Osteoblast (primary cell): ENCODE measurements at regions not wholly inside any gene's neighbourhood (a gene's known extent, or its start where the extent isn't known, plus 50 kb on each side); places are given as distances from the start of the nearest gene placed in this dataset.

Experiments used
- DNase-seq: peaks from one replicate; pipeline ENCODE4 v3.0.0; 2011; ENCODE audit warnings: low spot score, mixed read lengths; ENCODE audit not compliant: insufficient read length; ENCODE audit errors: missing footprints
- H2AFZ ChIP-seq: 2 replicates; pipeline ENCODE4 v1.6.0; 2011; ENCODE audit warnings: mild to moderate bottlenecking, low read length
- H3K27ac ChIP-seq: 2 replicates; pipeline ENCODE4 v1.5.1; 2011; ENCODE audit warnings: mild to moderate bottlenecking, low read depth, low read length, moderate library complexity
- H3K27me3 ChIP-seq: 2 replicates; pipeline ENCODE4 v1.6.0; 2012; ENCODE audit warnings: mild to moderate bottlenecking, control low read depth, inconsistent platforms, low read length, moderate library complexity; ENCODE audit not compliant: insufficient read depth
- H3K36me3 ChIP-seq: 2 replicates; pipeline ENCODE4 v1.5.1; 2011; ENCODE audit warnings: mild to moderate bottlenecking, low read length, control low read depth, moderate library complexity; ENCODE audit not compliant: insufficient read depth
- H3K4me1 ChIP-seq: 2 replicates; pipeline ENCODE4 v1.5.1; 2011; ENCODE audit warnings: mild to moderate bottlenecking, low read length, control low read depth, moderate library complexity; ENCODE audit not compliant: insufficient read depth
- H3K4me2 ChIP-seq: 2 replicates; pipeline ENCODE4 v1.6.0; 2011; ENCODE audit warnings: mild to moderate bottlenecking, low read length; ENCODE audit not compliant: insufficient read depth
- H3K4me3 ChIP-seq: fragments of 200-600 bp; sonication (generic); 3 replicates; pipeline ENCODE4 v1.5.1; 2012; ENCODE audit warnings: mild to moderate bottlenecking, low read length, inconsistent platforms; ENCODE audit not compliant: insufficient read depth
- H3K79me2 ChIP-seq: 2 replicates; pipeline ENCODE4 v1.6.0; 2012; ENCODE audit warnings: mild to moderate bottlenecking, low read length, control low read depth, inconsistent platforms; ENCODE audit not compliant: insufficient read depth
- H3K9me3 ChIP-seq: 2 replicates; pipeline ENCODE4 v1.5.1; 2011; ENCODE audit warnings: low read depth, low read length, control low read depth
- H4K20me1 ChIP-seq: 2 replicates; pipeline ENCODE4 v1.6.0; 2012; ENCODE audit warnings: mild to moderate bottlenecking, low read length, control low read depth; ENCODE audit not compliant: insufficient read depth
- TF ChIP-seq, protein P1 (sequence below): IDR thresholded peaks from 2 replicates; pipeline ENCODE4 v1.5.1; 2011; ENCODE audit warnings: mild to moderate bottlenecking, low read depth, low read length, moderate library complexity; ENCODE audit errors: extremely low read depth

DNA sequence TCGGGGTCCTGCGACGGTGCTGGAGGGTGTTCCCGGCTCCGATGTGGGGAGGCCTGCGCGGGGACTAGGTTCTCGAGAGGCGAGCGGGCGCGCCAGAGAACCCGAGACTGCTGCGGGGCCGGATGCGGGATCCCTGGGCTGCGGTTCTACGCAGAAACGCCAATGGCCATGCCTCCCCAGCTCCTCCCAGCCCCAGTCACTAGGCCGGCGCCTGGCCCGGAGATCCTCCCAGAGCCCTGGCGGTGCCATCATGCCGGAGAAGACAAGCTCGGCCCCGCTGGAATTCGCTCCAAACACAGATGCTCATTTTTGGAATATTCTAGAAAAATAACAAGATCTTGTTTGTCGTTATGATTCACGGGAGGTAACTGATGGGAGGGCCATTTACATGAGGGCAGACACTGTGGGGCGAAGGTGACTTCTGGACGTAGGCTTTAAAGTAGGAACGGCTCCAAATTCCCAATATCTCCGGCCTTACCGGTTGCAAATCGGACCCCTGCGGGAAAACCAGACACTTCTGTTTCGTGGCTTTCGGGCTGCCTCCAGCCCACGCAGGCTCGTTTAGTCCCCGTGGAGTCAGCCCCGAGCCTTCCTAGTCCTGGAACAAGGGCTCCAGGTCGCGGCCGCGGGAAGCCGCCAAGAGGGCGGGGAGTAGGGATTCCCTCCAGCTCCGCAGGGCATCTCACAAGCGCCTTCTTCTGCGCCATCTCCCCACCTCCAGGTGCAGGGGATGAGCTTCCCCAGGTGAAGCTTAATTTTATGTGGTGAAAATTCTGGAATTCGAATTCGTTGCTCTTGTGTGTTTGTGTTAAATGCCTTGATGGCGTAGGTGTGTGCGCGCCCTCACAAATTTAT is 74.8 kb upstream of the POLG start:
- peaks cover 4% of the 10 kb centered on the region for H3K4me1 ChIP-seq
- no peaks in the 10 kb centered on the region for H3K9me3 ChIP-seq
- H3K79me2 ChIP-seq = no peaks in the 10 kb centered on the region
- peak overlapping the region; percentile 51 for H3K4me3 ChIP-seq
- peaks cover 4% of the 10 kb centered on the region for H4K20me1 ChIP-seq
- TF ChIP-seq, protein P1, sequence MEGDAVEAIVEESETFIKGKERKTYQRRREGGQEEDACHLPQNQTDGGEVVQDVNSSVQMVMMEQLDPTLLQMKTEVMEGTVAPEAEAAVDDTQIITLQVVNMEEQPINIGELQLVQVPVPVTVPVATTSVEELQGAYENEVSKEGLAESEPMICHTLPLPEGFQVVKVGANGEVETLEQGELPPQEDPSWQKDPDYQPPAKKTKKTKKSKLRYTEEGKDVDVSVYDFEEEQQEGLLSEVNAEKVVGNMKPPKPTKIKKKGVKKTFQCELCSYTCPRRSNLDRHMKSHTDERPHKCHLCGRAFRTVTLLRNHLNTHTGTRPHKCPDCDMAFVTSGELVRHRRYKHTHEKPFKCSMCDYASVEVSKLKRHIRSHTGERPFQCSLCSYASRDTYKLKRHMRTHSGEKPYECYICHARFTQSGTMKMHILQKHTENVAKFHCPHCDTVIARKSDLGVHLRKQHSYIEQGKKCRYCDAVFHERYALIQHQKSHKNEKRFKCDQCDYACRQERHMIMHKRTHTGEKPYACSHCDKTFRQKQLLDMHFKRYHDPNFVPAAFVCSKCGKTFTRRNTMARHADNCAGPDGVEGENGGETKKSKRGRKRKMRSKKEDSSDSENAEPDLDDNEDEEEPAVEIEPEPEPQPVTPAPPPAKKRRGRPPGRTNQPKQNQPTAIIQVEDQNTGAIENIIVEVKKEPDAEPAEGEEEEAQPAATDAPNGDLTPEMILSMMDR = no peak
- H2AFZ ChIP-seq = no peak overlapping the region
- H3K4me2 ChIP-seq = peak overlapping the region; percentile 72
- H3K27ac ChIP-seq = no peak overlapping the region
- H3K36me3 ChIP-seq = no peaks in the 10 kb centered on the region
- peaks cover 100% of the 10 kb centered on the region for H3K27me3 ChIP-seq
- peak; percentile 75 for DNase-seq

DNA sequence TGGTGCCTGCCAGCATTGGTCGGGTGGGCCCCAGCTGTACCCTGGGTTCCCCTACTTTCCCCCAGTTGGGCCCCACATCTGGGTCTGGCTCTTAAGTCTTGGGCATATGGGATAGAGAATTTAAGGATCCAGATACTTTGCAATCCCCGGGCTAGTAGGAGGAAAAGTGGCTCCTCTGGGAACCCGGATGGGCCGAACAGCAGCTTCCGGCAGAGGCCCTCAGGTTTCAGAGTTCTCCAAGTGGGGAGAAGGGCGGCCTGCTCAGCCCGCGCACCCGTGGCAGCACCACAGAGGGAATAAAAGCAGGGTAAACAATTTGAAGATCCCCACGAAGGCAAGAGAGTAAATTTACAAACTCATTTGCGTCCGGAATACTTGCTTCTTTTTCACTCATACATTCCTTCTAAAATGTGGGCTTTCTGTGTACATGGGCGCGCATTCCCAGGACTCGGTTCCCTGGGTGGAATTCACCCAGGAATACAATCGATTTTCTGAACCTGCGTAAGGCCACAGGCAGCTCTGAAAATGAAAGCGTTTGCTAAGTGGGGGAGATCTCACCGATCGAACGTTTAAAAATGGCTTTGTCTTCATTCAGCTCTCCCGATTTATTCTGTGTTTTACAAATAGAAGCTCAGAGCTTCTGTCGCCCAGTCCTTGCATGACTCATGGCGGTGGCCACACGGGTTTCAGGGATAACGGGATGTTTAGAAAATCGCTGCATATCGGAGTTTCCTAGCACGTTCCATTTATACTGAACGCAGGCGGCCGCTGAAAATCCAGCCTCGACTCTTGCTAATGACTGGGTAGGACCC is 74.0 kb upstream of the POLG start:
- DNase-seq = peak; percentile 69
- peak overlapping the region; percentile 72 for H3K4me2 ChIP-seq

DNA sequence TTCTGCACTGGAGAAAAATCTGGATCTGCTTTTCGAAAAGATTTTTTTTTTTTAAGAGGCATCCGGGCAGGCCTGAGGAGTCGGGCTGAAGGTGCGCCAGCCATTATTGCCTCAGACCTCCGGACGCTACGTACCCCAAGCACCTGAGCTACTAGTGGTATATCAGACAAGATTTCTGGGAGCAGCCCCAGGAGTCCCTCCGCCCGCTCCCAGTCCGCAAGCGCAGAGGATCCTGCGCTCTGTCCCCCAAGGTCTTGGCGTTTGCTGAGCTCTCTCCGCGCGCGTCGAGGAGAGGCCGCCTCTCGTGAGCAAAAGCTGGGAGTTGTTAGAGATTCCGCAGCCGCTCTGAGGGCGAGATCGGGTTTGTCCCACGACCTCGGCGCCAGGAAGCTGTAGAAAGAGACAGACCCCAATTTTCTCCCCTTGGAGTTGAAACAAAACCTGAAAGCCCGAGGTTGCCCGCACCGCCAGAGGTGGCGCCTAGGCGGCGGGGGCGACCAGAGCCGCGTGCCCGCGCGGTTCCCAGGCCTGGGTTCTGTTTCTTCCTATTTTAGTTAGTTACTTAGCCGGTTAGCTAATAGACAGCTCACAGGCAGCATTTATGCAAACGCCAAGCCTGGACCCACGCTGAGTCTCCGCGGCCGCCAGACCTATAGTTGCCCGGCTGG is 72.5 kb upstream of the POLG start:
- TF ChIP-seq, protein P1 = no peak
- DNase-seq = peak; percentile 74
- H3K4me2 ChIP-seq = no peak overlapping the region

More for the DNA sequence above, 74.0 kb upstream of the POLG start:
- Histone ChIP-seq H3K9me3 (no peaks in the 10 kb centered on the region), H3K36me3 (no peaks in the 10 kb centered on the region), H3K27me3 (peaks cover 100% of the 10 kb centered on the region), H3K4me1 (peaks cover 4% of the 10 kb centered on the region), H4K20me1 (peaks cover 4% of the 10 kb centered on the region), H2AFZ (no peak overlapping the region), H3K4me3 (peak overlapping the region; percentile 51), H3K79me2 (no peaks in the 10 kb centered on the region), H3K27ac (no peak overlapping the region)
- TF ChIP-seq, protein P1 = no peak

More for the DNA sequence above, 72.5 kb upstream of the POLG start:
- Histone ChIP-seq H3K36me3 (no peaks in the 10 kb centered on the region), H3K79me2 (no peaks in the 10 kb centered on the region), H3K9me3 (no peaks in the 10 kb centered on the region), H3K27ac (no peak overlapping the region), H3K4me1 (peaks cover 4% of the 10 kb centered on the region), H3K27me3 (peaks cover 100% of the 10 kb centered on the region), H2AFZ (no peak overlapping the region), H3K4me3 (no peak overlapping the region), H4K20me1 (peaks cover 4% of the 10 kb centered on the region)
